Gastrocnemius medialis (tissue), 4 donors: ENCODE measurements at regions not wholly inside any gene's neighbourhood (a gene's known extent, or its start where the extent isn't known, plus 50 kb on each side); places are given as distances from the start of the nearest gene placed in this dataset.

Experiments used
- CTCF ChIP-seq, 5 experiments: fragments of 450-650 bp in 3 of 5; fragments of 200-600 bp in 2 of 5; sonication (generic) in 2 of 5; IDR thresholded peaks in 4 of 5; conservative IDR thresholded peaks in 1 of 5; 1 replicate in 4 of 5; 2 replicates in 1 of 5; pipeline ENCODE4 v1.5.1; 2016 to 2019; ENCODE audit warnings: antibody characterized with exemption in 5 of 5, mild to moderate bottlenecking in 3 of 5, moderate library complexity in 3 of 5
- POLR2A ChIP-seq, 2 donors: fragments of 450-650 bp; IDR thresholded peaks; one replicate each; pipeline ENCODE4 v1.6.1; 2017; ENCODE audit warnings: antibody characterized with exemption in 2 of 2, mild to moderate bottlenecking in 2 of 2, moderate library complexity in 2 of 2

GRCh38 chr2:4832642-4833041, 859.5 kb upstream of the SOX11 start:
- no peak for TF ChIP-seq CTCF (IDR thresholded peaks at IDR 0.05 in 4 of 5, conservative IDR thresholded peaks at IDR 0.05 in 1 of 5)
- no peak for TF ChIP-seq POLR2A (IDR thresholded peaks at IDR 0.05)
